ENCODE measurements at regions not wholly inside any gene's neighbourhood (a gene's known extent, or its start where the extent isn't known, plus 50 kb on each side); places are given as distances from the start of the nearest gene placed in this dataset.

GRCh38 chr3:6568999-6569493 lies 291.9 kb upstream of the GRM7 start:
- DNase-seq (ENCODE audit: low read depth in 2 of 2): no peak

- DNase-seq (ENCODE audit: low read depth in 2 of 2): no peak
Measured at GRCh38 chr3:6571448-6571847, 289.5 kb upstream of the GRM7 start.

DNA sequence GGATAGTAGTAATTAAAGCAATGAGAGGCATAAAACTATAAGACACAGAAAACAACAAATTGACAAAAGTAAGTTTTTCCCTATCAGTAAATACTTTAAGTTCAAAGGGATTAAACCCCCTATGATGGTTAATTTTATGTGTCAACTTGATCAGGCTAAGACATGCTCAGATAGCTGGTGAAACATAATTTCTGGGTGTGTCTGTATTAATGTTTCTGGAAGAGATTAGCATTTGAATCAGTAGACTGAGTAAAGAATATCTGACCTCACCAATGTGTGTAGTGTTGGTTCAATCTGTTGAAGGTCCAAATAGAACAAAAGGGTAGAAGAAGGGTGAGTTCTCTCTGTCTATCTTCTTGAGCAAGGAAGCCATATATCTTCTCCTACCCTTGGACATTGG lies 283.3 kb upstream of the GRM7 start:
- DNase-seq (ENCODE audit: low read depth in 2 of 2): no peak

GRCh38 chr3:6578526-6578925 lies 282.4 kb upstream of the GRM7 start:
- no peak for DNase-seq (ENCODE audit: low read depth in 2 of 2)

- no peak for DNase-seq (ENCODE audit: low read depth in 2 of 2)
Measured at GRCh38 chr3:6580808-6581207, 280.1 kb upstream of the GRM7 start.

DNA sequence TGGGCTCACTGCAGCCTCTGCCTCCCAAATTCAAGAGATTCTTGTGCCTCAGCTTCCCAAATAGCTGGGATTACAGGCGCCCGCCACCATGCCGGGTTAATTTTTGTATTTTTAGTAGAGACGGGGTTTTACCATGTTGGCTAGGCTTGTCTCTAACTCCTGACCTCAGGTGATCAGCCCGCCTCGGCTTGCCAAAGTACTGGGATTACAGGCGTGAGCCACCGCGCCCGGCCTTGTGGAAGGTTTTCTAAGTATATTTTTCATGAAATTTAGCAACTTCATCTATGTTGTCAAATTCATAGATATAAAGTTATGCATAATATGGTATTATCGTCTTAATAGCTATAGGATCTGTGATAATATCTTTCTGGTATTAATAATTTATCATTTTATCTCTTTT lies 275.6 kb upstream of the GRM7 start:
- no peak for DNase-seq (ENCODE audit: low read depth in 2 of 2)

GRCh38 chr3:6600237-6600636 lies 260.7 kb upstream of the GRM7 start:
- no peak for DNase-seq (ENCODE audit: low read depth in 2 of 2)

- no peak for DNase-seq (ENCODE audit: low read depth in 2 of 2)
Measured at GRCh38 chr3:6601374-6601773, 259.5 kb upstream of the GRM7 start.

- DNase-seq (ENCODE audit: low read depth in 2 of 2): no peak
Measured at GRCh38 chr3:6602329-6602728, 258.6 kb upstream of the GRM7 start.

DNA sequence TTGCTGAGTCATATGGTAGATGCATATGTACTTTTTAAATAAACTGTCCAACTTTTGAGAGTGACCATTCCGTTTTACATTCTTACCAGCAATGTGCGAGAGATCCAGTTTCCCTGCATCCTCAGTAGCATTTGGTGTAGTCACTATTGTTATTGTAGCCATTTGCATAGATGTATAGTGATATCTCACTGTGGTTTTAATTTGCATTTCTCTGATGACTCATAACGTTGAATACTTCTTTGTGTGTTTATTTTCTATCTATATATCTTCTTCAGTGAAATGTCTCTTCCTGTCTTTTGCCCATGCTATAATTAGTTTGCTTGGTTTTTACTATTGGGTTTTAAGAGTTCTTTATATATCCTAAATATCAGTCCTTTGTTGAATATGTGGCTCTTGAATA lies 255.7 kb upstream of the GRM7 start:
- DNase-seq (ENCODE audit: low read depth in 2 of 2): no peak

GRCh38 chr3:6608843-6609242 lies 252.1 kb upstream of the GRM7 start:
- DNase-seq (ENCODE audit: low read depth in 2 of 2): no peak

DNA sequence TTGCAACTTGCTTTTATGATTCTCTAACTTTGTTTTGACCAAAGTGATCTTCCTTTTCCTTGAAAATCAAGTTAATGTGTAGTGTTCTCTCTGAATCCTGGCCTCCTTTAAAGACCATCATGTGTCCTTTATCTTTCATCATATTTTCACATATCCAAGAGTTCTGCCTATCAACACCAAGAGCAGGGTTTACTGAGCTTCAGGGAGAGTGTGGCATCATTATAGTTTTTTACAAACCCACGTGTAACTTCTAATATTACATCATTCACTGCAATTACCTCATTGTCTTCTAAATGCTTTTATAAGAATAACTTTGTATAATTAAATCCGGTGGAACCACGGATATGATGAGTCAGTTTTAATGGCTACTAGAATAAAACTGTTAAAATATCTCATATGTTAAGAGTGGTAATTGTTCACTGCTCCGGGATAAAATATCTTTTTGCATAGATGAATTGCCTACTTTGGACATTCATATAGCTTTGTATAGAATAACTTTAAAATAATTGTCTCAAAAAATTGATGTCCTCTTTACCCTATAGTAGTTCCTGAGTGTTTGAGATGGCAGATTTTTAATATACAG lies 248.8 kb upstream of the GRM7 start:
- DNase-seq (ENCODE audit: low read depth in 2 of 2): no peak

DNA sequence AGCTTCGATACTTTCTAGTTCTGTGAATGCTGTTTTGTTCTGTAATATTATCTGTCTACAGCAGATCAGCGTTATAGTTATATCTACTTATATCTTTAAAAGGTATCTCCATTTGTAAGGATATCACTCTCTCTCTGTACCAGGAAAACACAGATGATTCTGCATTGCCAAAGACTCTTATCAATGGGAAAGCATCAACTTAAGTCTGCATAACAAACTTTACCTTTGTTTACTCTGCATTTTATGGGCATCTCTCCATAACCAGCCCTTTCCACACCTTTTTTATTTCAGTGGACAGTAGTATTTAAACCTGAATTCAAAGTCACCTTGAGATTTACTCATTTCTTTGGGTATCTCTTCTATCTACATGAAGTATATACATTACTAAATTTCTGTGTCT lies 238.7 kb upstream of the GRM7 start:
- DNase-seq (ENCODE audit: low read depth in 2 of 2): no peak

DNA sequence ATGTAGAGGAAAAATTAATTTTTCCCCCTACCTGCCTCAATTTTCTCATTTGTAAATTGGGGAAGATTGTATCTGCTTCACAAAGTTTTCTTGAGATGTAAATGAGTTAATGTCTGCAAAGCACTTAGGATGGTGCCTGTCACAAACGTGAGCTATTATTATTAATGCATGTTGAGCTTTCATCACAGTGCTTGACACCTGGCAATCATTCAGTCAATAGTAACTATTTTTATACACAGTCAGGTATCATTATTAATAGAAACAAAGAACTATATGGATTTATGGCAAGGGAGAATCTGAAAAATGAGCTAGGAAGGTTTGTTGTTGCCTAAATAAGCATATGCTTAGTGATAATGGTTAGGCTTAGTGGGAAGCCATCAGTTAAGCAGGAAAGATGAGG lies 238.2 kb upstream of the GRM7 start:
- DNase-seq (ENCODE audit: low read depth in 2 of 2): no peak

GRCh38 chr3:6631376-6631775 lies 229.5 kb upstream of the GRM7 start:
- no peak for DNase-seq (ENCODE audit: low read depth in 2 of 2)

DNA sequence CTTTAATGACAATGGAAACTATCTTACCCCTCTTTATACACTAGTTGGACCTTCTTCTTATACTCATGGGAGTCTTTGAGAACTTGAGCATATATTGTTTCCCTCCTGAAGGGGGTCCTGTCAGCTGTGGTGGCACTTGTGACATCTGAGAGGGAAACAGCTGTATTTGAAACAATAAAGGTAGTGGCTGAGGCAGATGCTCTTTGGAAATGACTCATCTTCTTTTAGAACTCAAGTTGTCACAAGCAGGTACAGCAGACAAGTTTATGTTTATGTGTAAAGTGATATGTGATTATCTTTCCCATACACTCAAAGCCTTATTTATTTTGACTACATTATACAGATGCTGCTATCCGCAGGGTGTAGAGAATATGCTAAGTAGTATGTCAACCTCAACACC lies 220.0 kb upstream of the GRM7 start:
- DNase-seq (ENCODE audit: low read depth in 2 of 2): no peak

DNA sequence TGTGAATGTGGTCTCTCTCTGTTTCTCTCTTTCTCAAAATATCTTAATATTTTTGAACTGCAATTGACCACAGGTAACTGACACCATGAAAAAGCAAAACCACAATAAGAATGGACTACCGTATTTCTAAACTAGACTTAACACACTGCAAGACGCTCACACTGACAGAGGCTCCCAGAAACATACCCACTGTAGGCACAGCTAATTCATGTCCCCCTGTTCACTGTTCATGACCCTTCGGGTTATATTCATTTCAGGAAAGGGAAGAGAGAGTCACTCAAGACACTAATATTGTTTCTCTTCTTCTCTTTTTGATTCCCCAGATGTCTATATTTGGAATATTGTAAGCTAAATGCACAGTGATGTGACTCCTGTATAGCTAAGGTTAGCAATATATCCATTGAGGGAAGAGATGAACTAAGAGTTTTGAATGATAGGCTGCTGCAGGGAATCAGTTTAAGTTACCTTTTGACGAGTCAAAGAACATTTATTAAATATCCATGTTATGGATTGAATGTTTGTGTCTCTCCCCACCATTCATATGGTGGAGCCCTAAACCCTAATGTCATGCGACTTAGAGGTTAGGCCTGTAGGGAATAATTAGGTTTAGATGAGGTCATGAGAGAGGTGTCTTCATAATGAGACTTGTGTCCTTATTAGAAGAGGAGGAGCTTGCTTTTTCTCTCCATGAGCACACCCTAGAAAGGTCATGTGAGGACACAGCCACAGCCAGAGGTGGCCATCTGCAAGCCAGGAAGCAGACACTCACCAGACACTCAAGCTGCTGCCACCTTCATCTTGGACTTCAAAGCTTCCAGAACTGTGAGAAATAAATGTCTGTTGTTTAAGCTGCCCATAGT lies 216.6 kb upstream of the GRM7 start:
- no peak for DNase-seq (ENCODE audit: low read depth in 2 of 2)

GRCh38 chr3:6654670-6655069 lies 206.2 kb upstream of the GRM7 start:
- DNase-seq (ENCODE audit: low read depth in 2 of 2): no peak

DNA sequence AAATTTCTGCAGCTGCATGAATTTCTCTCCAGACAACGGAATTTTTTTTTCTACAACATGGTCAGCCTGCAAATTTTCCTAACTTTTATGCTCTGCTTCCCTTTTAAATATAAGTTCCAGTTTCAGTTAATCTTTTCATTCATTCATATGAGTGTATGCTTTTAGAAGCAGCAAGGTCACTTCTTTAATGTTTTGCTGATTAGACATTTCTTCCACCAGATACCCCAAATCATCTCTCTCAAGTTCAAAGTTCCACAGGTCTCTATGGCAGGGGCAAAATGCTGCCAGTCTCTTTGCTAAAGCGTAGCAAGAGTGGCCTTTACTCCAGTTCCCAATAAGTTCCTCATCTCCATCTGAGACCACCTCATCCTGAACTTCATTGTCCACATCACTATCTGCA lies 205.6 kb upstream of the GRM7 start:
- no peak for DNase-seq (ENCODE audit: low read depth in 2 of 2)

DNA sequence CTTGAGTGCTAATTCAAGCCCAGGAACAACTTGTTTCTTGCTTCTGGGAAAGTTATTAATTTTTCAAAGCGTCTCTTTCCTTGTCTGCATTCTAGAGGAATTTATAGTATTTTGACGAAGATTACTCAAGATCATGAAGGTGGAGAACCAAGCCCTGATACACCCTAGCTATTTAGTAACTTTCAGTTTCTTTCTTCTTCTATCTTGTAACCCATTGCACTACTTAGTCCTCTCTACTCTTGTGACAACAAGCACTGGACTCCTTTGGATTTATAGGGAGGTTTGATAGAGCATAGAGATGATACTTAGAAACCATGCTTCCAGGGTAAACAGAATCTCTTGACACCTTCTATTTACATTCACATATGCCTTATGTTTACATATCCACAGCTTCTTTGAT lies 203.3 kb upstream of the GRM7 start:
- DNase-seq (ENCODE audit: low read depth in 2 of 2): no peak

DNA sequence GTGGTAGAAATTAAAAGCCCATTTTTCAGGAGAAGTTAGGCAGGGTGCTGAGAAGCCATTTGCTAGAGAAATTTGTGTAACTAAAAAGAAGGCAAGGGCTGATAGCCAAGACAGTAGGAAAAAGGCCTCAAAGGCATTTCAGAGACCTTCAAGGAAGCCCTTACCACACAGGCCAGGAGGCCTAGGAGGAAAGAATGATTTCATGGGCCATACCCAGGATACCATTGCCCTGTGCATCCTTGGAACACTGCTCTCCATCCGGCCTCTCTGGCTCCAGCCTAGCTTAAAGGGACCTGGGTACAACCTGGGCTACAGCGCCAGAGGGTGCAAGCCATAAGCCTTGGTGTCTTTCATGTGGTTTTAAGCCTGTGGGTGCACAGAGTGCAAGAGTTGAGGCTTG lies 193.6 kb upstream of the GRM7 start:
- DNase-seq (ENCODE audit: low read depth in 2 of 2): no peak

- no peak for DNase-seq (ENCODE audit: low read depth in 2 of 2)
Measured at GRCh38 chr3:6671363-6671762, 189.6 kb upstream of the GRM7 start.

DNA sequence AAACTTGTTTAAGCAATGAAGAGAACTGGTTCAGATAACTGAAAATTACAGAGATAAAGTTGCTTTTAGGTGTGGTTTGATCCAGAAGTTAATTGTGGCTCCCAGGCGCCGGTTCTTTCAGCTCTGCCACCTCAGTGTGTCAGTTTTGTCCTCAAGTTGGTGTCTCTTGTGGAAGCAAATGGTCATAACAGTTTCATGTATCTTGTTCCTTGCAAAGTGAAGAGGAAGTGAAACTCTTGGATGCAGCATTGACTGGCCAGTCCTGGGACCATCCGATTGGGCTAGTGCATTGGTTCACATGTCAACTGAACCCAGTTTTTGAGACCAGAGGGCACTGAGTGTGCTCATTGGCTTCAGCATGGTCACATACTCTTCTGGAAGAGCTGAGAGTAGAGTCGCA lies 181.4 kb upstream of the GRM7 start:
- no peak for DNase-seq (ENCODE audit: low read depth in 2 of 2)
